HG03159 (cell line): ENCODE measurements at regions not wholly inside any gene's neighbourhood (a gene's known extent, or its start where the extent isn't known, plus 50 kb on each side); places are given as distances from the start of the nearest gene placed in this dataset.
"Not testable (repeated sequence)": the region's sequence is repeated elsewhere in the genome, so short reads cannot be mapped to it uniquely, and the experiment has no call there.

Source experiments
- ATAC-seq: cut with Tn5 transposase; IDR thresholded peaks from one replicate; pipeline ENCODE4 v1.9.1; 2021; ENCODE audit warnings: mild to moderate bottlenecking, moderate library complexity; ENCODE audit not compliant: unreplicated experiment

DNA sequence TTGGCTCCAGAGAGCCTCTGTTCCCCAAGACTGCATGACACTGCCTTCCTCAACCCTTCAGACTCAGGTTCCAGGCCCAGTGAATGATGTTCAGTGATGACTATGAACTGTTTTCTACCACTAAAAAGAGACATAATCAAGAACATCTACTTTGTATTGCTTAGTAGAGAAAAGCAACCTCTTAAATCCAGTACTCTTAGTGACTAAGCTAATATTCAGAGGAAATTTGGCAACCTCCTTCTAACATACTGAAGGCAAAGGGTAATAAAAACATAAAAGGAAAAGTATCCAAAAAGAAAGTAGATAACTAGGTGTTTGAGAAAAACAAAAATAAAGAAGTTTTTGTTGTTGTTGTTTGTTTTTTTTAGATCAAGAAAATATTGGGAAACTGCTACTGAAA is 153.3 kb upstream of the RUNX1 start:
- no peak for ATAC-seq

DNA sequence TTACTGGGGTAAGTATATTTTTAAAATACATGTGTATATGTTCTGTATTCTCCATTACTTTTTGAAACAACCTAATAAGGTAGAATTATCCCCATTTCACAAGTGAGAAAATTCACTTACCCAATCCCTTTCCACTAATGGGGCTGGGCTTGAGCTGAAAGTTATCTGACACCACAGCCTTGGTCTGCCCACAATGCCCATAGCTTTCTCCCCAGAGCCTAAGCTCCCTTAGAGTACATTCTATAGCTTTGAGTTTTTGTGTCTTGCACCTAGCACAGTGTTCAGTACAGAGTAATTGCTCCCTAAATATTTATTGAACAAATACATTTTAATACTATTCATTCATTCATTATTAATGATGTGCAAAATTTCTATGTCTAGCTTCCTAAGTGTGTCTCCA is 152.7 kb upstream of the RUNX1 start:
- ATAC-seq = no peak

- no peak for ATAC-seq
Measured at GRCh38 chr21:35201288-35201687, 152.2 kb upstream of the RUNX1 start.

- no peak for ATAC-seq
Measured at GRCh38 chr21:35199733-35200015, 150.6 kb upstream of the RUNX1 start.

DNA sequence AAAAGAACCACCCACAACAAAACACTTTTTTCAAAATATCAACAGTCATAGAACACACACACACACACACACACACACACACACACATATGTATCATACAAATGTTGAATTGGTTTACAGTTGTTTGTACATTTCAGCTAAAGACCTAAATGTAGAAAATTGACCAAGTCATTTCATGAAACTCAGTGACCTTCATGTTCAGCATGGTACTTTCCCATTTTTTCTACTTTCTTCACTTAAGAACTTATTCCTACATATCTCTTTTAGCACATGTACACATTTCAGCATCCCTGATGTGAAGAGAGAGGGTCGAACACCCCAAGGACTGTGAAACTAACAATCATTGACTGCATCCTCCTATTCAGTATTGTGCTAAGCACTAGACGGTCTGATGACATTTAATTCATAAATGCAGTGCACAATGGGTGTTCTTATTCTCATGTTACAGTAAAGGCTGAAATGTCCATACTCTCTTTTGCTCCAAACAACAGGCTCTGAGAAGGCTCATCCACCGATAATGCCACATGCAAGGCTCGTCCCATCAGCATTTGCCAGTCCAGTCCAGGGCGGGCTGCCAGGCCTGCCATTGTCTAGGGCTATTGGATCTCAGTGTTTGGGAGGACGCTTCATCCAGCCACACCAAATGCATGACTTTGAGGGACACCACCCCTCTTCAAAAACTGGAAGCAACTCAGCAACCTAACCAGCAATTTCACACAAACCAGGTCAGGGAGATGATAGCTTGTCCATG is 150.1 kb upstream of the RUNX1 start:
- ATAC-seq = no peak

- no peak for ATAC-seq
Measured at GRCh38 chr21:35198565-35198964, 149.5 kb upstream of the RUNX1 start.

DNA sequence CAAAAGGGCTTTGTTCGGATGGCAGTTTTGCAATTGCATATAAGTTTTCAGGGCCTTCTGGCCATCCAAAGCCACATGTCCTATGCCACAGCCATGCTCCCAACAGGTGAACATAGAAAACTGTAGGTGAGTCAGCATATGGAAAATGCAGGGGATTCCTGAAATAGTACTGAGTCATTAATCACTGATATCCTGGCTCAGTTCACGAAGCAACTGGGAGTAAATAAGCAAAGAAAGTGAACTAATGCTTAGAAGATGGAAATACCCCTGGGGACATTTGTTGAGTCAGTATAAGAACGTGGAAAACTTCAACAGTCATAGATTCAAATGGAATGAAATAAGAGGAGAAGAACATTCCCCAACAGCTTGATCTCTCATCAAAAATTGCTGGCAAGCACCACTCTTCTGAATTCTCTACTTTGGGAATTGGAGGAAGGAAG is 148.9 kb upstream of the RUNX1 start:
- ATAC-seq = no peak

DNA sequence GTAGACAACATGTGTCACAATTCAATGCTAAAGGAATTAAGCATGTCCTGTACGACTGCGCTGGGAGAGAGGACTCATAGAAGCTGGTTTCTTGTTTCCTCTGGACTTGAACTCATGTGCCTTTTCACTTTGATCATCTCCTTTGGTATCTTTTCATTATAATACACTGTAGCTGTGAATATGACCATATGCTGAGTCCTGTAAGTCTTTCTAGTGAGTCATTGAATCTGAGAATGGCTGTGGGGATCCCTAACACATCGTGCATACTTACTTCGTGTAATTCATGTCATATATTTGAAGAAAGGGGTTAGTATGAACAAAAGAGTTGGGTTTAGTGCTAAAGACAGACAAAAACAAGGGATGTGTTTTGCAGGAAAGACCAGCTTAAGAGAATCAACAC is 148.1 kb upstream of the RUNX1 start:
- ATAC-seq = no peak

DNA sequence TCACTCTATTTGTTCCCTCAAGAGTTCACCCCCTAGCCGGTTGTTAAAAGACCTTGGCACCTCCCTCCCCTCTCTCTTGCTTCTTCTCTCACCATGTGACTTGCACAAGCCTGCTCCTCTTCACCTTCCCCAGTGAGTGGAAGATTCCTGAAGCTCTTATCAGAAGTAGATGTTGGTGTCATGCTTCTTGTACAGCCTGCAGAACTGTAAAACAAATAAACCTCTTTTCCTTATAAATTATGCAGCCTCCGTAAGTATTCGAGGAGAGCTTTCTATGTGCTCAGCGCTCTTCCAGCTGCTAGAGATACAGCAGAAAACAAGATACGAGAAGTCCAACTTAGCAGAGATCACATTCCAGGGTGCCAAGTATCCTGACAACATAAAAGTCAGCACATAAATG is 147.0 kb upstream of the RUNX1 start:
- ATAC-seq = no peak

DNA sequence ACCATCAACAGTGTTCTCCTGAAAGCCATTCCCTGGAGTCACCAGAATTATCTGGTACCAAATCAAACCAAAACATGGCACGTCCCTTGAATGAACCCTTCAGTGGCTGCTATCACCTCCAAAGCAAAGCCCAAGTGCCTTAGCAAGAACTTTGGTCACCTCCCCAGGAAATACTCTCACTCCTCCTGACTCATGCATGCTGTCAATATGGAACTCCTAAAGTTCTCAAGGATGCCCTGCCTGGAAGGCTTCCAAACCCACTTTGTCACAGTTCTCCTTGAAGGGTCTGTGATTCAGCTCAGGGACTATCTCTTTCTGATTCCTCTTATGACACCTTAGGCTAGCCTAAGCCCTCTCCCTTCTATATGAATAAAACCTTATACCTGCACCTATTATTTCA is 146.1 kb upstream of the RUNX1 start:
- no peak for ATAC-seq

- no peak for ATAC-seq
Measured at GRCh38 chr21:35191754-35192153, 142.7 kb upstream of the RUNX1 start.

GRCh38 chr21:35191128-35191527 is 142.0 kb upstream of the RUNX1 start:
- ATAC-seq = no peak

- ATAC-seq = no peak
Measured at GRCh38 chr21:35190201-35190701, 141.1 kb upstream of the RUNX1 start.

GRCh38 chr21:35189077-35189863 is 140.2 kb upstream of the RUNX1 start:
- ATAC-seq = peak; percentile 93

- ATAC-seq = not testable (repeated sequence)
Measured at GRCh38 chr21:35183389-35183788, 134.3 kb upstream of the RUNX1 start.

- no peak for ATAC-seq
Measured at GRCh38 chr21:35179990-35180540, 131.0 kb upstream of the RUNX1 start.

GRCh38 chr21:35178827-35179226 is 129.7 kb upstream of the RUNX1 start:
- no peak for ATAC-seq

GRCh38 chr21:35178098-35178497 is 129.0 kb upstream of the RUNX1 start:
- no peak for ATAC-seq

DNA sequence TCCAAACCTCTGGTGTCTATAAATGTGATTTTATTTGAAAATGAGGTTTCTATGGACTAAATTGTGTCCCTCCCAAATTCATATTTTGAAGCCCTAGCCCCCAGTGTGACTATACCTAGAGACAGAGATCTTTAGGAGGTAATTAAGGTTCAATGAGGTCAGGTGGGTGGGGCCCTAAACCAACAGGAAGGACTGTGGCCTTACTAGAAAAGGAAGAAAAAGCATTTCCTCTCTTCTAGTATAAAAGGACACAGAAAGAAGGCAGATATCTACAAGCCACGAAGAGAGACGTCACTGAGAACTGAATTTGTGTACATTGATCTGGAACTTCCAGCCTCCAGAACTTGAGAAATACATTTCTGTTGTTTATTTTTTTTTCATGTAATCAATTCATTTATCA is 123.1 kb upstream of the RUNX1 start:
- ATAC-seq = no peak

GRCh38 chr21:35171385-35171784 is 122.3 kb upstream of the RUNX1 start:
- no peak for ATAC-seq

DNA sequence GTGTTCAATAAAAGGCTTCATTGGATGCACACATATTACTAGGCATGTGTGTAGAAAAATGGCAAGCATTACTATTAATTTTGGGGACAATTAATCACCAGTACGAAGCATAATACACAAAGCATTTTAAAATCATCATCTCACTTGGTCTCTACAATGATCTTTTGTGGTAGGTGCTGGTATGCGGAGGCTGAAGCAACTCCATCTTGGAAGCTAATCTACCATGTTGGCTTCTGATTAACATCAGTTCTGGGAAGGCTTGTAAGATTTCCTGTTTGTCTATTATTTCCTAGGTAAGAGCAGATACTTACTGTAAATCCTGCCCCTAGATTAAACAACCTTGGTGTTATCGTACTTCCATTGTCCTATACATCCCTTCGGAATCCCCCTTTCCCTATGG is 121.7 kb upstream of the RUNX1 start:
- no peak for ATAC-seq

DNA sequence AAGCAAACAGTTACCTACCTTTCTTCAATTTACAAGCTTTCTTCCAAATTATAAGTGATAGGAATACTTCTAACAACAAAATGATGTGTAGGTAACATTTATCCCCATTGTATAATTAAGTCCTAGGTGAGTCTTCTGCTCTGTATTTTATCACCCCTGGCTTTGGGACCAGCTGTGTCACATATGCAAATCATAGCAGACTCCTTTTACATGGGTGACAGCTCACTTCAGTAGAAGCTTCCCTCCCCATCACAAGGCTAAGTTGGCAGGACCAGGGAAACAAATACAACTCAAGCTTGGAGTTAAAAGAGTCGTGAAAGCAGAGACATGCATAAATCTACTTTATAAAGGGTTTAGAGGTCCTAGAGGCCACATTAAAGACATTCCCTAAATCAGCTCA is 121.1 kb upstream of the RUNX1 start:
- no peak for ATAC-seq
